DMS 273 (cell line): ENCODE measurements at regions not wholly inside any gene's neighbourhood (a gene's known extent, or its start where the extent isn't known, plus 50 kb on each side); places are given as distances from the start of the nearest gene placed in this dataset.
"Not testable (repeated sequence)": the region's sequence is repeated elsewhere in the genome, so short reads cannot be mapped to it uniquely, and the experiment has no call there.

Source experiments
- DNase-seq: peaks from one replicate; lab custom pipeline; 2025; ENCODE audit not compliant: unreplicated experiment; lab: John Stamatoyannopoulos, UW

GRCh38 chr6:159642995-159643394 is 50.0 kb downstream of the SOD2 start:
- DNase-seq: no peak

GRCh38 chr6:159642481-159642880 is 50.6 kb downstream of the SOD2 start:
- no peak for DNase-seq

- DNase-seq: no peak
Measured at GRCh38 chr6:159640722-159641482, 52.1 kb downstream of the SOD2 start.

- no peak for DNase-seq
Measured at GRCh38 chr6:159640322-159640721, 52.7 kb downstream of the SOD2 start.

GRCh38 chr6:159639721-159640120 is 53.3 kb downstream of the SOD2 start:
- DNase-seq: no peak

- peak; percentile 52 for DNase-seq
Measured at GRCh38 chr6:159633196-159633595, 59.8 kb downstream of the SOD2 start.

GRCh38 chr6:159631886-159632285 is 61.2 kb downstream of the SOD2 start:
- DNase-seq: no peak

- DNase-seq: no peak
Measured at GRCh38 chr6:159627939-159628338, 65.1 kb downstream of the SOD2 start.

GRCh38 chr6:159626506-159626905 is 66.5 kb downstream of the SOD2 start:
- DNase-seq: not testable (repeated sequence)

- no peak for DNase-seq
Measured at GRCh38 chr6:159623156-159623555, 69.9 kb downstream of the SOD2 start.

GRCh38 chr6:159620947-159621346 is 72.1 kb downstream of the SOD2 start:
- DNase-seq: no peak

GRCh38 chr6:159617444-159617843 is 75.6 kb downstream of the SOD2 start:
- no peak for DNase-seq

GRCh38 chr6:159616456-159616855 is 76.6 kb downstream of the SOD2 start:
- peak; percentile 96 for DNase-seq

GRCh38 chr6:159615918-159616317 is 77.1 kb downstream of the SOD2 start:
- peak; percentile 74 for DNase-seq

- no peak for DNase-seq
Measured at GRCh38 chr6:159610881-159611280, 82.2 kb downstream of the SOD2 start.

GRCh38 chr6:159609652-159610178 is 83.3 kb downstream of the SOD2 start:
- DNase-seq: no peak

- DNase-seq: peak; percentile 55
Measured at GRCh38 chr6:159608961-159609651, 83.9 kb downstream of the SOD2 start.

GRCh38 chr6:159606786-159607185 is 86.3 kb downstream of the SOD2 start:
- peak; percentile 18 for DNase-seq

GRCh38 chr6:159604443-159604956 is 88.5 kb downstream of the SOD2 start:
- DNase-seq: no peak

- no peak for DNase-seq
Measured at GRCh38 chr6:159602431-159603041, 90.5 kb downstream of the SOD2 start.

GRCh38 chr6:159601211-159601610 is 91.8 kb downstream of the SOD2 start:
- no peak for DNase-seq

GRCh38 chr6:159595173-159595572 is 97.9 kb downstream of the SOD2 start:
- DNase-seq: no peak
